Urinary bladder (tissue), 3 donors: ENCODE measurements at regions not wholly inside any gene's neighbourhood (a gene's known extent, or its start where the extent isn't known, plus 50 kb on each side); places are given as distances from the start of the nearest gene placed in this dataset.
"Not testable (repeated sequence)": the region's sequence is repeated elsewhere in the genome, so short reads cannot be mapped to it uniquely, and the experiment has no call there.

Experiments used
- DNase-seq: peaks from one replicate; pipeline ENCODE4 v3.0.0-alpha.2; 2015; ENCODE audit errors: extremely low spot score
- H3K27ac ChIP-seq: one replicate; pipeline ENCODE4 v1.5.1; 2013; ENCODE audit warnings: low read depth, mild to moderate bottlenecking, moderate library complexity
- H3K36me3 ChIP-seq: one replicate; pipeline ENCODE4 v1.6.1; 2013; ENCODE audit warnings: mild to moderate bottlenecking, moderate library complexity; ENCODE audit not compliant: insufficient read depth
- H3K4me1 ChIP-seq: one replicate; pipeline ENCODE4 v1.6.1; 2013; ENCODE audit warnings: mild to moderate bottlenecking, moderate library complexity; ENCODE audit not compliant: insufficient read depth
- H3K4me3 ChIP-seq: one replicate; pipeline ENCODE4 v1.5.1; 2013; ENCODE audit warnings: low read depth, low read length
- WGBS: extraction: QIAGEN DNeasy Blood & Tissue Kit; methylation state at CpG from one replicate; pipeline ENCODE4 v1.1.7; 2013; 5-methylcytosine and 5-hydroxymethylcytosine counted together
- donor health status: healthy with polysubstance abuse.
- donor health status: healthy.

DNA sequence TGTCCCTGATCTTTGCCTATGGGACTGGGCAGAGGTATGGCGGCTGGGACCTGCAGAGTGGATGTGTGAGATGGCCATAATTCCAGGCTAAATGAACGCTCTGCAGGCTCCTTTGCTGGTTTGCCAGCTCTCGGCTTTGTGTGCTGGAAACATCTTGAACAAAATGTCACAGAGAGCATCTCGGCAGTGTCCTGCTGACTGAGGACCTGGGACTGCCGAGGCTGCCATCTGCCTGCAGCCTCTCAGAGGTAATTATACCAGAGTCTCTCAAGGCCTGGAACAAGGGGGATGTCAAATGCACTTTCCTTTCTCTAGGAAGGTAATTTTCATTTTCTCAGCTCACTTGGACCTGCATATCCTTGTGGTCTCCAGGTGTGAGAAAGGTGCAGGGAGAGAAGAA, 354.2 kb downstream of the PDCD6IP start:
- no peak overlapping the region for H3K27ac ChIP-seq
- no peak overlapping the region for H3K4me3 ChIP-seq
- DNase-seq = no peak
- no peaks in the 10 kb centered on the region for H3K36me3 ChIP-seq
- WGBS = 89% methylated on average over 5 of the region's 5 CpGs
- no peaks in the 10 kb centered on the region for H3K4me1 ChIP-seq

DNA sequence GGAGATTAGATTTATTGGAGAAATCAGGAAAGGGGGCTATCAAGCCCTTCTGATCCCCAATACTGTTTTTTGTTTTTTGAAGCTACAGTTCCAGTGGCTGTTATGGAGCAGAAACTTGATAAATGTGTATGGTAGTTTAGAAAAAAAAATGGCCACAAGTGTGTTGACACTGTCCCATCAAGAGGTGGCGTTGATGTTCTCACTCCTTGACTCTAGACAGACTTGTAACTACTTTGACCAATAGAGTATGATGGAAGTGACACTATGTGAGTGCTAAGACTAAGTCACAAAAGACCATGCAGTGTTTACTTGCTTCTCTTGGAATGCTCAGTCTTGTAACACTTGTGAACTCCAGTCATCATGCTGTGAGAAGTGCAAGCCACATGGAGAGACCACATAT, 356.7 kb downstream of the PDCD6IP start:
- H3K4me1 ChIP-seq = no peaks in the 10 kb centered on the region
- H3K4me3 ChIP-seq = no peak overlapping the region
- H3K36me3 ChIP-seq = no peaks in the 10 kb centered on the region
- no peak for DNase-seq
- 0% methylated on average over 1 of the region's 1 CpG for WGBS
- no peak overlapping the region for H3K27ac ChIP-seq

DNA sequence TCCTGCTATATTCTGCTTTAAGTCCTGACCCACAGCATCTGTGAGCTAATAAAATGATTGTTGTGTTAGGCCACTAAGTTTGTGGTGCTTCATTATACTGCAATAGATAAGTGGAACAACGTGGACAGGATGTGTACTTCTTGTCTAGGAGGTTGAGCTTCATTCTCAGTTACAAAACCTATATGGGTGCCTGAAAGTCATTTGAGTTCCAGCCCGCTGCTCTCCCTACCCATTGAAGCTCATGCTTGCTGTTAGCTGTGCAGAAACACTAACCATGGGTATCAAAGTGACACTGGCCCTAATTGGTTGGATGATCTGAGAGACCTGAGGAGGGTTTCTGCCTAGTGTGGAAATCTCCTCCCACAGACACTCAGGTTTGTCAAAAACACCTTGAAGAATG, 357.2 kb downstream of the PDCD6IP start:
- 67% methylated on average over 2 of the region's 2 CpGs for WGBS
- no peaks in the 10 kb centered on the region for H3K36me3 ChIP-seq
- H3K4me3 ChIP-seq = no peak overlapping the region
- no peak overlapping the region for H3K27ac ChIP-seq
- no peak for DNase-seq
- H3K4me1 ChIP-seq = no peaks in the 10 kb centered on the region

DNA sequence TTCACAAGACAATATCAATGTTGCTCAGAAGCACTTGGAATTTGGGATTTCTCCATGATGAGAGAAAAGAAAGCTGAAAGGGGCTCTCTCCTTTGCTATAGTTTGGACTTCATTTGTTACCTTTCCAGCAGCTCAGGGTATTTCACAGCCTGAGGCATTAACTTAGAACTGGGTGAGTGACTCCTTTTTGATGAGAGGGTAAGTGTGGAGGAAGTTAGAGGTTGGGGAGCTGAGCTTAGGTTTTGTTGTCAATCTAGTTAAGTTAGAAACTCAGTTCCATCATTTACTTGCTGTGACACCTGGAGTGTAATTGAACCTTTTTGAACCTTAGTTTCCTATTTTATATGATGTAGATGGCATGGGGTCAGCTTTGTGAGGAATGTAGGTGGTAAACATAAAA, 359.1 kb downstream of the PDCD6IP start:
- Histone ChIP-seq H3K4me1 (no peaks in the 10 kb centered on the region), H3K4me3 (no peak overlapping the region), H3K27ac (no peak overlapping the region), H3K36me3 (no peaks in the 10 kb centered on the region)
- DNase-seq = no peak

DNA sequence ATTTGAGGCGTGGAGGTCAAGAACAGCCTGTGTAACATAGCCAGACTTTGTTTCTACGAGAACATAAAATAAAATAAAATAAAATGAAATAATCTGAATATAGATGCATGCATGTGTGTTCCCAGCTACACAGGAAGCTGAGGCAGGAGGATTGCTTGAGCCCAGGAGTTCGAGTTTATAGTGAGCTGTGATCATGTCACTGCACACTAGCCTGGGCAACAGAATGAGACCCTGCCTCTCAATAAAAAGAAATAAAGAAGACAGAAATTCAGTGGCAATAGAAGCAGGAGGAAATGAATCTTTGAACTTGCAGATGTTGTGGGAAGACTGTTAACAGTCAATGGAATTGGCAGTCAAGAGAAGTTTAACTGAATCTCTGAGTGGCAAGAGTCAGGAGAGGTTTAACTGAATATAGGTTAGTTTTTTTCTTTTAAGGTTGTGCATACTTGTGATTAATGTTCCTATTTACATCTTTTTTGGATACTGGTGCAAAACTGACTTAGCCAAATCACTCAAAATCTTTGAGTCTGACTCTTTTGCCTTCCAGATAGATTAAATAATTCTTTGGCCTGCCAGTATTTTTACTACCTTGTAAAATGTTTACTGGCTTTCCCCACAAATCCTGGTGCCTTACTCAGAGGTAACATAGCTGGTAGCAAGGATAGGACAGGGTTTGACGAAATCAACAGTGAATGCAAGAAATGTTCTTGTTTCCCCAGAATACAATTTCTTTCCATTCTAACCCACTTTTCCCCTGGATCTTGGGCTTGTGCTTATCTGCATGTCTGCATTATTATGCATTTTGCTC, 361.4 kb downstream of the PDCD6IP start:
- H3K36me3 ChIP-seq = no peaks in the 10 kb centered on the region
- 64% methylated on average over 4 of the region's 4 CpGs for WGBS

DNA sequence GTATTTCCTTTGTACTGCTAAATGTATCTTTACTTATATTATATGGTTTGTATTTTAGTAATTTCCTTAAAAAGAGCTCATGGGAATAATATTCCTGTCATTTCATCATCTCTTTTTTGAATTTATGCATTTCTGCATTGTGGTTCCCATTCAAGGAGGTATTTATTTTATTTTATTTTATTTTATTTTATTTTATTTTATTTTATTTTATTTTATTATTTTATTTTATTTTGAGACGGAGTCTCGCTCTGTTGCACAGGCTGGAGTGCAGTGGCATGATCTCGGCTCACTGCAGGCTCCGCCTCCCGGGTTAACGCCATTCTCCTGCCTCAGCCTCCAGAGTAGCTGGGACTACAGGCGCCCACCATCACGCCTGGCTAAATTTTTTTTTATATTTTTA, 371.2 kb downstream of the PDCD6IP start:
- 97% methylated on average over 8 of the region's 8 CpGs for WGBS
- H3K36me3 ChIP-seq, DNase-seq, H3K4me3 ChIP-seq, H3K4me1 ChIP-seq, H3K27ac ChIP-seq: not testable (repeated sequence)

More for the DNA sequence above, 361.4 kb downstream of the PDCD6IP start:
- Histone ChIP-seq H3K4me1 (no peaks in the 10 kb centered on the region), H3K27ac (no peak overlapping the region), H3K4me3 (no peak overlapping the region)
- no peak for DNase-seq

DNA sequence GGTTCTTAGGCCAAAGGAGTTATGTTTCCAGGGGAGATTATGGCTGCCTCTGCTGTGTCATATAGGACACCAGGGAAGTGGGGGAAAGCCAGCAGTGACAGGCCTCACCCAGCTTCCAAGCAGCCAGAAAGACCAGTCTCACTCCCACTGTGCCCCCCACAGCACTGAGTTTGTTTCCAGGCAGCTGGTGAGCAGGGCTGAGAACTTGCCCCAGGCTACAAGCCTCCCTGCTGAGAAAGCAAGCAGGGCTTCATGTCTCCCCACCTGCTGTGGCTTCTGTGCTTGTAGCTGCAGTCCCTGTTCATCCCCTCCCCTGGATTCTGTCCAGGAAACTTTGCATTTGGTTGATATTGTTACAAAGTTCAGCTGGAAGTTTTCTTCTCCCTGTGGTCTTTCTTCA, 376.3 kb downstream of the PDCD6IP start:
- H3K27ac ChIP-seq = no peak overlapping the region
- H3K4me3 ChIP-seq = no peak overlapping the region
- DNase-seq = no peak
- H3K4me1 ChIP-seq = no peaks in the 10 kb centered on the region
- no peaks in the 10 kb centered on the region for H3K36me3 ChIP-seq

DNA sequence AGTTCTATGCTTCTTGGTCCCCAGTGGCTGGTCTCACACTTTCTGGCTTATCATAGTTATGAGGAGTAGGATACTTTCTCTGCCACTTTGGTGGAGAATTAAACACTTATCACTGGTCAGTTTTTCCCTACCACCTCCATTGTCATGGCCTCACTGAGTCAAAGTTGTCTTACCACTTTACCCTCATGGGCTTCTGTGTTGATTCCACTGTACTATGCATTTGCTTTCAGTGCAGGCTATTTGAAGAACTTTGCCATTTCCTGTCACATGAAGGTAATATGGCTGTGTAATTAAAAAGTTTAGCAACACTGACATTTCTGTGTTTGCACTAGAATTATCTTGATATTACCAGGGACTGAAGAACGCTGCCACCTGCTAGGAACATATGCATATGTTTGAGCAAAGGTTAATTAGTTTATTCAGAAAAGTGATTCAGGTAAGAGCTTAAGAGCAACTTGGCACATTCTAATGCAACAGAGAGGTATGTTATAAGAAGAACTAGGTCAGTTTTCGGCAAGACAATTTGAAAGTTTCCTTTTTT, 377.3 kb downstream of the PDCD6IP start:
- no peak overlapping the region for H3K4me3 ChIP-seq
- no peaks in the 10 kb centered on the region for H3K4me1 ChIP-seq
- no peak for DNase-seq
- H3K36me3 ChIP-seq = no peaks in the 10 kb centered on the region
- no peak overlapping the region for H3K27ac ChIP-seq
- WGBS = 80% methylated on average over 2 of the region's 2 CpGs

DNA sequence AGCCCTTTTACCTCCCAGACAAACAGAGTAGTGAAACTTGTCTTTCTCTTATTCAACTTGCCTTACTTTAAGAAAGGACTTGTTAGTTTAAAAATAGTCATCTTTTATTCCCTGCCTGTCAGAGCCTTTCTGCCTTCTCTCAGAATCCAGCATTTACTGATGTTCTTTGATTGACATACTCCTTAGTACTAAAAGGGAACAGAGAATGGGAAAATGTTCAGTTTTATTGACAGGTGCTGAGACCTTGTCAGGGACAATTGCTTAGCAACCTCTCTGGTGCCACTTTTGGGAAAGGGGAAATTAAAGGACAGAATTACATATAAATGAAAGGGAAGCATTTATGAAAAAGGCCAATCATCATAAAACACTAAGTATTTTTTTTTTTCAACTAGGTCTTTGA, 378.3 kb downstream of the PDCD6IP start:
- no peak for DNase-seq
- H3K4me1 ChIP-seq = no peaks in the 10 kb centered on the region
- H3K27ac ChIP-seq = no peak overlapping the region
- no peak overlapping the region for H3K4me3 ChIP-seq
- H3K36me3 ChIP-seq = no peaks in the 10 kb centered on the region

DNA sequence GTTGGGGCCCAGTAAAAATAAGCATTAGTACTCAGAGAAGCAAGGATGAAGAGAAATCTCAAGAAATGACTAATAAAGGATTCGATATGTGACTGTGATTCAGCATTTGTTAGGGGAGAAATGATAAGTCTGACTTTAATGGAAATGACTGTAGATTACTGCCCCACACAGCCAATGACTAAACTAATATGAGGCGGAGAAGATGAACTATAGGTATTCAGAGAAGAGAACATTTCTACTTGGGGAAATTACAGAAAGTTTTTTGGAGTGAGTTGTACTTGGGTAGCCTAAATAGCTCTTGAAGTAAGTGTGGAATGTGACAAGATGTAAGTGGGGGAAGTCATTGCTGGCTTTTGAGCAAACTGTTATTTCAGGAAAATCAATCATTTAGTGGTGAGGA, 380.0 kb downstream of the PDCD6IP start:
- 87% methylated on average over 2 of the region's 2 CpGs for WGBS
- Histone ChIP-seq H3K36me3 (no peaks in the 10 kb centered on the region), H3K4me1 (no peaks in the 10 kb centered on the region), H3K27ac (no peak overlapping the region), H3K4me3 (no peak overlapping the region)
- DNase-seq = no peak

DNA sequence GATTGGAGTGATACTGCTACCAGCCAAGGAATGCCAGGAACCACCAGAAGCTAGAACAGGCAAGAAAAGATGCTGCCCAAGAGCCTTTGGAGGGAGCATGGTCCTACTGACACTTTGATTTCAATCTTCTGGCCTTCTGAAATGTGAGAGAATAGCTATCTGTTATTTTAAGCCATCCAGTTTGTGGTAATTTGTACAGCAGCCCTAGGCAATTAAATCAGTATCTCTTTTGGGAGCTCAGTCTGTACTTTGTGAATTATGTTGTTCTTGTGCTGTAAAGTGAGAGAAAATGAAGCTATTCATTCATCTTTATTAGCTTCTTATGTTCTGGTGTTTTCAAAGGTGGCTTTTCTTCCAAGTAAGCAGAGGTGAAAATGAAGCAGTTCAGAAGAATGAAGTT, 381.3 kb downstream of the PDCD6IP start:
- Histone ChIP-seq H3K4me1 (no peaks in the 10 kb centered on the region), H3K4me3 (no peak overlapping the region), H3K27ac (no peak overlapping the region), H3K36me3 (no peaks in the 10 kb centered on the region)
- no peak for DNase-seq

DNA sequence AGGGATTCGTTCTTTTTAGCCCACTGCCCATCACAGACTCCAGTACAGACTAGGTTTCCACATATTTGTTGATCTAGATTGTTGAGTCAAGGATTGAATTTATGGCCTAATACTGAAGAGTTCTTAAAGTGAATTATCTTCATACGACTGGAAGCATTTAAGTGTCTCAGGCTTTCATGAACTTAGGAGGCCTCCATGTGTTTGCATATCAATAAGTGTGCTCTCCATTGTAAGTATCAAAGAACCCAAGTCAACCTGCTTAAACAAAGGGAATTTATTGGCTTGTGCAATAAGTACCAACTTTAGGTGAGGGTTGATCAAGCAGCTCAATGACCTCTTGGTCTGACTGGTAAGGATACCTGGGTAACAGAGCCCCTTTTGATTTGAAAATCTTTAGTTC, 382.1 kb downstream of the PDCD6IP start:
- Histone ChIP-seq H3K4me1 (no peaks in the 10 kb centered on the region), H3K36me3 (no peaks in the 10 kb centered on the region), H3K27ac (no peak overlapping the region), H3K4me3 (no peak overlapping the region)
- DNase-seq = no peak
- WGBS = 71% methylated on average over 2 of the region's 2 CpGs

DNA sequence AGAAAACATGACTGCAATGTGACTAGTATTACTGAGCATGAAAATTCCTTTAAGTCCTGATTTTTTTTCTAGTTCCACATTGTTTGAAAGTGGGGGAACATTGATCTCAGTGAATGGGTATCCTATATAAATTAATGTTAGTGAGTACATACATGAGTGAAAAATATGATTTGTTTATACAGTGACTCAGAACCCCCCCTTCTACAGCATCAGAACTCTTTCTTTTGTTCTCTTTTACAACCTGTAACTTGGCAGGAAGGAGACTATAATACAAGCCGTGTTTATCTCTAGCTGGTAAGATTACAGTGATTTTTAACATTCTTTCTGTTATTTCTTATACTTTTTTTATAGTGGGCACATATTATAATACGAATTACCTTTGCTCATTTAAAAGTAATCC, 384.7 kb downstream of the PDCD6IP start:
- 23% methylated on average over 2 of the region's 2 CpGs for WGBS
- Histone ChIP-seq H3K27ac (no peak overlapping the region), H3K4me1 (no peaks in the 10 kb centered on the region), H3K36me3 (no peaks in the 10 kb centered on the region), H3K4me3 (no peak overlapping the region)
- no peak for DNase-seq

DNA sequence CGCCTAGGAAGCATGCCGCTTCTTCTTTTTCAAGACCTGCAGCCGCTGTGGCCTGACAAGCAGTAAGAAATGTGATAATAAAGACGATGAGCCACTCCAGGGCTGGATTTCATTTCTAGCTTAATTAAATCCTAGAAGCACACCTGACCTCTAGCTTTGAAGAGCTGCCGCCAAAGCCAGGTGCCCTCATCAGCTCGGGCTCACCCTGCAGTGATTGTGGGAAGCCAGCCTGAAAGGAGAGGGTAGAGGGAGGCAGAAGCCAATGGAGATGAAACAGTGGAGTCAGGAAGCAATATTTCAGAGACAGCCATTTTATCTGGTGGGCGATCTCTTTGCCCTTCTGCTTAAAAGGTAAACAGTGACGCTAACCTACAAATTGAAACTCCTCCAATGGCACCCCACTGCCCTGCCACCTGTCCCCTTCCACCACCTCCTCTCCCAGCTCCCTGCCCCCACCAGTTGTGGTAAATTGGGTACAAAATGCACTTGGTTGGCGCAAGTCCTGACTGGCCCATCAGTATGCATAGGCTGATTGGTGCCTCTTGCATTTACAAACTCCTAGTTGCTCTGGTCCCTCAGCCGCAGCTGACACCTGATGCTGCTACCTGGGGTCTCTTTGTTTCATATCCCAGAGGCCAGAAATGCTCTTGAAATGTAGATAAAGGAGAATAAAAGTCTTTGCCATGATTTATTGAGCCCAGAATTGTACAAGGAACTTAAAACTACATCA, 385.3 kb downstream of the PDCD6IP start:
- H3K27ac ChIP-seq = no peak overlapping the region
- WGBS = 64% methylated on average over 10 of the region's 10 CpGs
- no peak overlapping the region for H3K4me3 ChIP-seq
- no peaks in the 10 kb centered on the region for H3K4me1 ChIP-seq
- no peaks in the 10 kb centered on the region for H3K36me3 ChIP-seq
- no peak for DNase-seq
